NCI-H1694 treated with DMSO at 0.1 percent for 48 hours (cell line): ENCODE measurements at regions not wholly inside any gene's neighbourhood (a gene's known extent, or its start where the extent isn't known, plus 50 kb on each side); places are given as distances from the start of the nearest gene placed in this dataset.

Experiments
- DNase-seq: peaks from one replicate; lab custom pipeline; 2025; lab: John Stamatoyannopoulos, UW

GRCh38 chr2:3960106-3960505 lies 256.7 kb downstream of the DCDC2C start:
- DNase-seq = no peak

- DNase-seq = no peak
These were observed 259.3 kb downstream of the DCDC2C start for GRCh38 chr2:3962719-3963118.

DNA sequence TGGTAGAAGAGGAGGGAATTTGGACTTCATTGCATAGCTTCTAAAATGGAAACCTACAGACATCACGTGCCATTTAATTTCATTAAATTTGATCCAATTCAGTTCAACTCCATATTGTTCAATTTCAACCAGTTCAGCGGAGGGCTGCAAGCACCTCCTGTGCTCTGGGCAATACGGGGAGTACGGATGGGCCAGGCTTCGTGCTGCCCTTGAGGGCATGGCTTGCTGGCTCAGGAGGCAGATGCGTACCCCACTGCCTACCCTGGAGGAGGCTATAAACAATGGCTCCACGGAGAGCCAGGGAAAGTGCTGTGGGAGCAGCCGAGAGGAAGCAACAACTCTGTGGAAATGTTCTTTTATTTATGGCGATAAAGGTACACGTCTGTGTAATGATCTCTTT lies 261.8 kb downstream of the DCDC2C start:
- no peak for DNase-seq

DNA sequence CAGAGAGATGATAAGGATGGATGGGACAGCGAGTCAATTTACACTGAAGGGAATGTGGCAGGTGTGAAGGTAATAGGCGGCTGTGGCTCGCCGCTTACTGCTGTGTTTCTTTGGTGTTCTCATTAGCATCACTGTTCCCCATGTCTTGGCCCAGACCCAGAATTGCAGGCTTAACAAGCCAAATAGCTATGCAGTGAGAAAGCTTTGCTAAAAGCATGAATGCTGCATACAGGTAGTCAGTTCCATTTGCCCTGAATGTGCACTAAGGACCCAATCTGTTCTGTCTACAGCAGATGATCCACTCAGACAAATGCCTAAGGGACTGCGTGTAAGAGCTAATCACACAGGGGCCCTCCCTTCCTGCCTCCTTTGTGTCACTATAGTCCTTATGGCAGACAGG lies 262.6 kb downstream of the DCDC2C start:
- DNase-seq = no peak

GRCh38 chr2:3966470-3966869 lies 263.1 kb downstream of the DCDC2C start:
- no peak for DNase-seq

DNA sequence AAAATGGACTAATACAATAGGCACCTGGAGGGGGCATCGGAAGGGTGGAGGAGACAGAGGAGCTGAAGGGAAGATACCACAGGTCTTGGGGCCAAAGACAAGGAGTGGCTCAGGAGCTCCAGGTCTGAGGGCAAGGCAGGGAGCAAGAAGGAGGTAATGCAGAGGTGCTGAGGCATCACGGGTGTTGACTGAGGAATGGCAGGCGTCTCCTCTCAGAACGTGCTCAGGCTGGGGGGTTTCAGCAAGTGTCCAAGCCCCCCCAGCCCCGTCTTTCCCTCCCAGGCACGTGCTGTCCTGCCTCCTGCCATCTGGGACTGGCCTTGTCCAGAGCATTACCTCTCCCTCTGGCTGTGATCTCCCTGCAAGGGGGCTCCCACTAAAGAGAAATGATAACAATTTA lies 265.4 kb downstream of the DCDC2C start:
- DNase-seq = no peak

- DNase-seq = no peak
These were observed 267.6 kb downstream of the DCDC2C start for GRCh38 chr2:3970791-3971651.

DNA sequence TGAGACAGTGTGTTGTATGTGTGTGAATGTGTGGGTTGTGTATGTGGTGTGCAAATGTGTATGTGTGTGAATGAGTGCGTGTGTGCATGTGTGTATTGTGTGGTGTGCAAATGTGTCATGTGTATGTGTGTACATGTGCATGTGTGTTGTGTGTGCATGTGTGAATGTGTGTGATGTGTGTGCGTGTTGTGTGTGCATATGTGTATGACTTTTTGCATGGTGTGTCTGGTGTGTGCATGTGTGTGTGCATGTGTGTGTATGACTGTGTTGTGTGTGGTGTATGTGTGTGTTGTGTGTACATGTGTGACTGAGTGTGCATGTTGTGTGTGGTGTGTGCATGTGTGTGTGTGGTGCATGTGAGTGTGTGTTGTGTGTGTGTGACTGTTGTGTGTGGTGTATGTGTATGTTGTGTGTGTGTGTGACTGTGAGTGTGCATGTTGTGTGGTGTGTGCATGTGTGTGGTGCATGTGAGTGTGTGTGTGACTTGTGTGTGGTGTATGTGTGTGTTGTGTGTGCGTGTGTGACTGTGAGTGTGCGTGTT lies 268.3 kb downstream of the DCDC2C start:
- DNase-seq = no peak

GRCh38 chr2:3972377-3972776 lies 269.0 kb downstream of the DCDC2C start:
- DNase-seq = no peak

GRCh38 chr2:3974765-3975164 lies 271.4 kb downstream of the DCDC2C start:
- DNase-seq = no peak

DNA sequence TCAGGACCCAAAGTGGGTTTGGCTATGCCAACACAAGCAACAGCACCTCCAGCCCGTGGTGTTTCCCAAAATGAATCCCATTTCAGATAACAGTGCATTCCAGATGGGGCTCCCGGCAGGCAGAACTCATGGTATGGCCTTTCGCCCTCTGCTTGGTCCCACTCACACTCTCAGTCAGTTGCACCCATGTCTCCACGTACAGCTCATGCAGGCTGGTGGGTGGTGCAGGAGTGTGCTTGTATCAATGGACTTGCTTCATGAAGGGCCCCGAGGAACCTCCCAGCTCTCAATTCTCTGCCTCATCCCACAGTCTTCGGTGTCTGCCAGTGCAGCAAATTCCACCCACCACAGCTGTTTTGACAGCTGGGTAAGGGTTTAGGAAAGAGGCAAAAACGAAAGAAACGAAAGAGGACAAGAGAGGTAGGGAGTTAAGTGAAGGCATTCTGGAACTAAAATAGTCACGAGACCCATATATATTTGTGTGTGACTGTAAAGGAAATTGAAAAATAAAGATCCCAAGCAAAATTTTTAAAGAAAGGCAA lies 278.1 kb downstream of the DCDC2C start:
- DNase-seq = no peak

GRCh38 chr2:3982160-3982559 lies 278.8 kb downstream of the DCDC2C start:
- DNase-seq = no peak

GRCh38 chr2:3986063-3986462 lies 282.7 kb downstream of the DCDC2C start:
- DNase-seq = no peak

DNA sequence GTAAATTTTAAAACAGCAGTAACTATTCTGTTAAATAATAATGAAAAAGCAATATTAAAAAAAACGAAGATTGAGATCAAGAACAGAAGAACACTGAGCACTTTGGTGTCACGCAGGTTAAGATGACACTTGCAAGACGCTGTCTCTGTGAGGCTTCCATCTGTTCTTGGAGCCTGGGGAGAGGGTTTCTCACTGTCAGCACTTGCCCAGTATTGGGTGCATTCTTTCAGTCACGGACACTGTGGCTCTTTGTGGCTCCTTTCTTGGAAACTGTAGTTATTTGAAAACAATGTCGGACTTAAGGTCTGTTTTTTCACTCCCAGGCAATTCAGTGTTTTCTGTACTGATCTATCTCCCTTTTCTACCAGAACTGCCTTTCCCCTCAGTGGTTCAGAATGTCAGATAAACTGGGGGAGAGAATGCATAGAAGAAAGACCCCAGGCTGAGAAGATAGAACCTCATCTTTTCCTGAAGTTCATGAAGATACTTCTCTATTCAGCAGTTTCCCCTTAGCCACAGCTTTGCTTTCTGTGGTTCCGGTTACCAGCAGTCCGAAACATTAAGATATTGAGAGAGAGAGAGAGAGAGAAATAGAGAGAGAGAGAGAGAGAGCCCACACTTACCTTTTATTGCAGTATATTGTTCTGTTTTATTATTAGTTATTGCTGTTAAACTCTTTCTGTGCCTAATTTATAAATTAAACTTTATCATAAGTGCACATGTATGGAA lies 283.3 kb downstream of the DCDC2C start:
- DNase-seq = no peak

DNA sequence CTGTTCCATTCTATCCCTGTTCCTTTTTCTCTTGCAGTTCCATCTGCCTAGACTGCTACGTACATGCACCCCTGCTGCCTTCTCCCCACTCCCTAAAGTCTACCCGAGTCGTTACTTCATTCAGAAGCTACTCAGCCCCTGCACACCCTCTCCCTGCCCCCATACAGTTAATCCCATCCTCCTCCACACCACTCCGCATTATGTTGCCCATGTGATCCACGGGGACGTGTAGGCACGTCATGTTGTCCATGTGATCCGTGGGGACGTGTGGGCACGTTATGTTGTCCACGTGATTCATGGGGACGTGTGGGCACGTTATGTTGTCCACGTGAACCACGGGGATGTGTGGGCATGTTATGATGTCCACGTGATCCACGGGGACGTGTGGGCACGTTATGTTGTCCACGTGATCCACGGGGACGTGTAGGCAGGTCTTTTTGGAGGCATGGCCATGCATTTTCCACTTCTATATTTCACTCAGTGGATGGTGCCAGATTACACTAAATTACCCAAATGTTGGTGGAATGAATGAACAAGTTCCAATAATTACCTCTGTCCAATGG lies 299.5 kb downstream of the DCDC2C start:
- no peak for DNase-seq

- DNase-seq = no peak
These were observed 308.8 kb downstream of the DCDC2C start for GRCh38 chr2:4012197-4012596.

DNA sequence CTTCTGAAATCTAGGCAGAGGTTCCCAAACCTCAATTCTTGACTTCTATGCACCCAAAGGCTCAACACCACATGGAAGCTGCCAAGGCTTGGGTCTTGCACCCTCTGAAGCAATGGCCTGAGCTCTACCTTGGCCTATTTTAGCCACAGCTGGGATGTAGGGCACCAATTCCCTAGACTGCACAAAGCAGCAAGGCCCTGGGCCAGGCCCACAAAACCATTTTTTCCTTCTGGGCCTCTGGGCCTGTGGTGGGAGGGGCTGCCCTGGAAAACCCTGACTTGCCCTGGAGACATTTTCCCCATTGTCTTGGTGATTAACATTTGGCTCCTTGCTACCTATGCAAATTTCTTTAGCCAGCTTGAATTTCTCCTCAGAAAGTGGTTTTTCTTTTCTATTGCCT lies 315.2 kb downstream of the DCDC2C start:
- DNase-seq = no peak

DNA sequence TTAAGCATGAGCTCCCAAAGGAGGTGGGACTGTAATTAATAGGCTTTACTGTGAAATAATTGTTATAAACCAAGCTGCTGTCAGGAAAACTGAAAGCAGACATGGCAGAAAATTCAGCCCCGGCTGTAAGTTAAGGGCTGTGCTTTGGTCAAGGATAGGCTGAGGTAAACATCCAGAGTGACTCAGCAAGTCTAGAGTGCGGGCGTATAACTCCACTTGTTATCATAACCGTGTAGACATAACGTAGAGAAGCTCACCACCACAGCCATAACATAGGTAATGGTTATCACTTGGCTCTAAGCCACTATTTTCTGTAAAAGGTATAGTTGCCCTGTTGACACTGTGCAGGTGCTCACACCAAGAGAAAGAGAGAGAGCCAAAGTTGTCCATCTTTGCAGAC lies 316.8 kb downstream of the DCDC2C start:
- DNase-seq = no peak

- no peak for DNase-seq
These were observed 317.3 kb downstream of the DCDC2C start for GRCh38 chr2:4020649-4021048.

DNA sequence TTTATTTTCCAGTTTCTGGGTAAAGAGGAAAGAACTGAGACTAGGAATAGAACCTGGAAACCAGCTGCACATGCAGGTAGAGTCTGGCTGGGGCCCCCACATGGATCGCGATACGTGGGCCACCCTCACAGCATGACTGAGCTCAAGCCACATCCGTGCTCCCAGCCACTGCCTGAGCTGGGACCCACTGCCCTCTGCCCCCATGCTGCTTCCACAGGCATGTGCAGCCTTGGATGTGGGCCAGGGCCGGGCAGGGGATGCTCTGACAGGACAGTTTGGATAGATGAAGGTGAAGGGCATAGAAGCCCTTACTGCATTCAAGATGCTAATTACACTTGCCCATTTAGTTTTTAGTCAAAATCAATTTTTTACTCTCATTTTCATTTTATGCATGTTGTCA lies 321.2 kb downstream of the DCDC2C start:
- DNase-seq = no peak

- no peak for DNase-seq
These were observed 325.7 kb downstream of the DCDC2C start for GRCh38 chr2:4029081-4029480.

- no peak for DNase-seq
These were observed 336.5 kb downstream of the DCDC2C start for GRCh38 chr2:4039896-4040295.
